ENCODE measurements at regions not wholly inside any gene's neighbourhood (a gene's known extent, or its start where the extent isn't known, plus 50 kb on each side); places are given as distances from the start of the nearest gene placed in this dataset.

- H3K36me3 ChIP-seq = no peaks in the 10 kb centered on the region
- H3K27ac ChIP-seq = no peak overlapping the region
- no peak overlapping the region for H3K4me3 ChIP-seq
- DNase-seq (ENCODE audit: low spot score in 2 of 2) = no peak
- H3K27me3 ChIP-seq = no peaks in the 10 kb centered on the region
- peaks cover 29% of the 10 kb centered on the region for H3K4me1 ChIP-seq
- no peaks in the 10 kb centered on the region for H3K9me3 ChIP-seq
- 96% methylated on average over 3 of the region's 3 CpGs for WGBS
- TF ChIP-seq POLR2A (IDR thresholded peaks at IDR 0.05) (no peak), EP300 (IDR thresholded peaks at IDR 0.05) (no peak), CTCF (IDR thresholded peaks at IDR 0.05) (no peak), POLR2AphosphoS5 (IDR thresholded peaks at IDR 0.05) (no peak)
These were observed 167.4 kb upstream of the SVIL start for GRCh38 chr10:29802171-29802570.

DNA sequence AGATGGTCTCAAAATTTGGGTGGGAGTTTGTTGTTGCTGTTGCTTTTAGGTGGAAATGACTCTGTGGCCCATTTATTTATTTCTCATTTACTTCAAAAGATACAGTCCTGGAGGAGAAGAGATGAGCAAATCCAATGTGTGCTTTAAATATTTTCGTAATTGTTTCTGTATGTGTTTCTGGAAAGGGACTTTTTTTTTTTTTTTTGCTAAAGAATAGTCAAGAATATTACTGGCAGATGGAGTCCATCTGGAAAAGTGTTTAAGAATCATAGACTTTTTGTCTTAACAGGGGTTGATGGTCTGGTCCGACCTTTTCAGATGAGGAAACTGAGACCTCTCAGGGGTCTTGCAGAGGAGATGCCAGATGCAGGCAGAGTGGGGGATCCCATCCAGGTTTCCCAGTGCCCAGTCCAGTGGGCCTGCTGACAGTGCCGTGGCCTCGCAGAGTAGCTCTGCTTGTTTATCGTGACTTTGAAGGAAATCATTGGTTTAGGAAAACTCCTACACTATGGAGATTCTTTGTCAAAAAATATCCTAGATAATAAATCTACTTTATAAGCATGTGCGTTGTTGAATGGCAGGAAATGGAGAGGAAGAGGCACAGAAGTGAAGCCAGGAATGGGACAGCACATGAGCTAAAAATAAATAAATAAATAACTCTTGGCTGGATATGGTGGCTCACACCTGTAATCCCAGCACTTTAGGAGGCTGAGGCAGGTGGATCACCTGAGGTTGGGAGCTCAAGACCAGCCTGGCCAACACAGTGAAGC lies 164.3 kb upstream of the SVIL start:
- Histone ChIP-seq H3K27ac (no peak overlapping the region), H3K4me3 (no peak overlapping the region), H3K4me1 (peaks cover 6% of the 10 kb centered on the region), H3K9me3 (no peaks in the 10 kb centered on the region), H3K36me3 (no peaks in the 10 kb centered on the region), H3K27me3 (no peaks in the 10 kb centered on the region)
- no peak for TF ChIP-seq CTCF (IDR thresholded peaks at IDR 0.05)
- peak in 1 of 2 donors; percentile 56 for DNase-seq (ENCODE audit: low spot score in 2 of 2)
- WGBS = 53% methylated on average over 6 of the region's 6 CpGs

DNA sequence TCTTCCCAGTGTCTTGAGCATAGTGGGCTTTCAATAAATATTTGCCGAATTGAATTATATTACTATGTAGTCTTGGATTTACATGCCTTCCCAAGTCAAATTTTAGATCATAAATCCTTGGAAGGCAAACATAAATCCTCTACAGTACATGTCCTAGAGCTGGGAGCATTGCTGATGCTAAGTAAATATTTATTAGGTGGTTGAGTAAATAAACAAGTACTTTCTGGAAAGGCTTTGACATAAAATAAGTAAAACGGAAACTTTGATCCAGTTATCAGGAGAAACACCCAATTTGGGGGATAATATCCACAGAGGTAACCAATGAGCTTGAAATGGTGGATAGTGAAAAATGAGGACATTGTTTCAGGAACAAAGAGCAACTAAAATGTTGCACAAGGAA lies 162.8 kb upstream of the SVIL start:
- no peak overlapping the region for H3K4me3 ChIP-seq
- no peaks in the 10 kb centered on the region for H3K9me3 ChIP-seq
- TF ChIP-seq EP300 (IDR thresholded peaks at IDR 0.05) = no peak
- no peak for TF ChIP-seq POLR2AphosphoS5 (IDR thresholded peaks at IDR 0.05)
- TF ChIP-seq CTCF (IDR thresholded peaks at IDR 0.05) = no peak
- no peak for TF ChIP-seq POLR2A (IDR thresholded peaks at IDR 0.05)
- 86% methylated on average over 2 of the region's 2 CpGs for WGBS
- DNase-seq (ENCODE audit: low spot score in 2 of 2) = no peak
- no peaks in the 10 kb centered on the region for H3K27me3 ChIP-seq
- no peak overlapping the region for H3K27ac ChIP-seq
- H3K4me1 ChIP-seq = no peaks in the 10 kb centered on the region
- no peaks in the 10 kb centered on the region for H3K36me3 ChIP-seq

DNA sequence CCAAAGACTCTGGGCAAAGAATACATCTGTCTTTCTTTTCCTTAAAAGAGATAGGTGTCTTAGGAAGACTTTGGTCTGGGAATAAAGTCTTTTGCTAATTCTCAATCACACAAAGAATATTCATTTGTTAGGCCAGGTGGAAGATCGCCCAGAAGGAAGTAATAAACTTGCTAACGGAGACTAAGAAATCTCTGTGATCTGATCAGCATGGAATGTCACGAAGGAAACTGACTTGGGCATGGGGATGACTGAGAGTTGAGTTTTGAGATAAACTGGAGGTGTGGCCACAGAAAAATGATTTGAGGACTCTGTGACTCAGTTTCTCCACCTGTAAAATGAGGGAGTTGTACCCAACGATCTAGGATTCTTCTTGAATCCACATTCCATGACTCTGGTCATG lies 161.1 kb upstream of the SVIL start:
- no peak for TF ChIP-seq POLR2AphosphoS5 (IDR thresholded peaks at IDR 0.05)
- TF ChIP-seq POLR2A (IDR thresholded peaks at IDR 0.05) = no peak
- no peak for TF ChIP-seq CTCF (IDR thresholded peaks at IDR 0.05)
- no peak for TF ChIP-seq EP300 (IDR thresholded peaks at IDR 0.05)
- no peaks in the 10 kb centered on the region for H3K9me3 ChIP-seq
- H3K4me1 ChIP-seq = no peaks in the 10 kb centered on the region
- H3K36me3 ChIP-seq = no peaks in the 10 kb centered on the region
- DNase-seq (ENCODE audit: low spot score in 2 of 2) = no peak
- H3K4me3 ChIP-seq = no peak overlapping the region
- H3K27ac ChIP-seq = no peak overlapping the region
- WGBS = 41% methylated on average over 4 of the region's 4 CpGs
- no peaks in the 10 kb centered on the region for H3K27me3 ChIP-seq

GRCh38 chr10:29794776-29795611 lies 160.2 kb upstream of the SVIL start:
- peak in 1 of 2 donors; percentile 4 for DNase-seq (ENCODE audit: low spot score in 2 of 2)
- no peak for TF ChIP-seq POLR2A (IDR thresholded peaks at IDR 0.05)
- TF ChIP-seq POLR2AphosphoS5 (IDR thresholded peaks at IDR 0.05) = no peak
- TF ChIP-seq CTCF (IDR thresholded peaks at IDR 0.05) = no peak
- TF ChIP-seq EP300 (IDR thresholded peaks at IDR 0.05) = no peak
- Histone ChIP-seq H3K4me1 (peaks cover 6% of the 10 kb centered on the region), H3K27ac (no peak overlapping the region), H3K27me3 (no peaks in the 10 kb centered on the region), H3K4me3 (no peak overlapping the region), H3K9me3 (no peaks in the 10 kb centered on the region), H3K36me3 (no peaks in the 10 kb centered on the region)
- 74% methylated on average over 11 of the region's 11 CpGs for WGBS
